GM21423 (cell line): ENCODE measurements at regions not wholly inside any gene's neighbourhood (a gene's known extent, or its start where the extent isn't known, plus 50 kb on each side); places are given as distances from the start of the nearest gene placed in this dataset.

ENCODE experiments used
- ATAC-seq: cut with Tn5 transposase; IDR thresholded peaks from one replicate; pipeline ENCODE4 v1.9.1; 2021; ENCODE audit warnings: mild to moderate bottlenecking, moderate library complexity; ENCODE audit not compliant: unreplicated experiment

- no peak for ATAC-seq
Measured at GRCh38 chr14:101234244-101234937, 326.9 kb upstream of the DIO3 start.

GRCh38 chr14:101234999-101235334 is 326.3 kb upstream of the DIO3 start:
- no peak for ATAC-seq

GRCh38 chr14:101235335-101236103 is 325.8 kb upstream of the DIO3 start:
- ATAC-seq: no peak

- no peak for ATAC-seq
Measured at GRCh38 chr14:101236496-101237251, 324.6 kb upstream of the DIO3 start.

- ATAC-seq: no peak
Measured at GRCh38 chr14:101237252-101237616, 324.1 kb upstream of the DIO3 start.

GRCh38 chr14:101239065-101239464 is 322.2 kb upstream of the DIO3 start:
- ATAC-seq: no peak

GRCh38 chr14:101241147-101241546 is 320.1 kb upstream of the DIO3 start:
- no peak for ATAC-seq

GRCh38 chr14:101241807-101242278 is 319.5 kb upstream of the DIO3 start:
- no peak for ATAC-seq

GRCh38 chr14:101242442-101243385 is 318.6 kb upstream of the DIO3 start:
- no peak for ATAC-seq

GRCh38 chr14:101243587-101244338 is 317.5 kb upstream of the DIO3 start:
- ATAC-seq: no peak

GRCh38 chr14:101246894-101247841 is 314.1 kb upstream of the DIO3 start:
- ATAC-seq: no peak

GRCh38 chr14:101247842-101248725 is 313.2 kb upstream of the DIO3 start:
- no peak for ATAC-seq

GRCh38 chr14:101248840-101249675 is 312.2 kb upstream of the DIO3 start:
- no peak for ATAC-seq

- no peak for ATAC-seq
Measured at GRCh38 chr14:101249676-101250036, 311.6 kb upstream of the DIO3 start.

- no peak for ATAC-seq
Measured at GRCh38 chr14:101250336-101250947, 310.9 kb upstream of the DIO3 start.

- ATAC-seq: no peak
Measured at GRCh38 chr14:101250948-101251811, 310.1 kb upstream of the DIO3 start.
